Liver (tissue), 8 donors: ENCODE measurements at regions not wholly inside any gene's neighbourhood (a gene's known extent, or its start where the extent isn't known, plus 50 kb on each side); places are given as distances from the start of the nearest gene placed in this dataset.

ENCODE experiments used
- DNase-seq: peaks from one replicate; pipeline ENCODE4 v3.0.0-alpha.2; 2017; ENCODE audit warnings: low spot score
- H3K27ac ChIP-seq, 2 donors: one replicate each; pipeline ENCODE4 v1.7.0; 2013; ENCODE audit warnings: inconsistent platforms in 2 of 2, low read length in 2 of 2, control low read depth in 1 of 2, low read depth in 1 of 2, mild to moderate bottlenecking in 1 of 2
- H3K27me3 ChIP-seq, 4 donors: one replicate each; pipeline versions ENCODE4 v1.6.1 to v1.7.0; 2013; ENCODE audit warnings: low read length in 3 of 4, inconsistent platforms in 1 of 4, mild to moderate bottlenecking in 1 of 4, moderate library complexity in 1 of 4; ENCODE audit not compliant: control insufficient read depth in 4 of 4, insufficient read depth in 4 of 4
- H3K36me3 ChIP-seq, 4 donors: one replicate each; pipeline versions ENCODE4 v1.6.1 to v1.7.0; 2013; ENCODE audit warnings: low read length in 3 of 4, mild to moderate bottlenecking in 3 of 4, low read depth in 1 of 4, moderate library complexity in 1 of 4; ENCODE audit not compliant: control insufficient read depth in 4 of 4, insufficient read depth in 3 of 4
- H3K4me1 ChIP-seq, 4 donors: one replicate each; pipeline versions ENCODE4 v1.6.1 to v1.7.0; 2013; ENCODE audit warnings: low read length in 3 of 4, mild to moderate bottlenecking in 3 of 4, moderate library complexity in 1 of 4; ENCODE audit not compliant: control insufficient read depth in 4 of 4, insufficient read depth in 4 of 4
- H3K4me3 ChIP-seq, 3 donors: one replicate each; pipeline versions ENCODE4 v1.6.1 to v1.7.0; 2013; ENCODE audit warnings: low read length in 3 of 3, control low read depth in 1 of 3, low read depth in 1 of 3, mild to moderate bottlenecking in 1 of 3
- H3K9ac ChIP-seq, 2 donors: one replicate each; pipeline ENCODE4 v1.7.0; 2013; ENCODE audit warnings: low read length in 2 of 2, mild to moderate bottlenecking in 2 of 2, moderate library complexity in 2 of 2, control low read depth in 1 of 2, low read depth in 1 of 2
- H3K9me3 ChIP-seq, 4 donors: one replicate each; pipeline versions ENCODE4 v1.6.1 to v1.7.0; 2013; ENCODE audit warnings: low read length in 3 of 4; ENCODE audit not compliant: control insufficient read depth in 4 of 4
- EGR1 ChIP-seq, 2 donors: IDR thresholded peaks; 2 replicates each; pipeline ENCODE4 v1.6.1; 2016 to 2018; ENCODE audit warnings: antibody characterized with exemption in 2 of 2, low read depth in 2 of 2
- FOXA1 ChIP-seq: IDR thresholded peaks from 2 replicates; pipeline ENCODE4 v1.6.1; 2016; ENCODE audit warnings: antibody characterized with exemption
- FOXA2 ChIP-seq: IDR thresholded peaks from 2 replicates; pipeline ENCODE4 v1.6.1; 2016; ENCODE audit warnings: antibody characterized with exemption
- GABPA ChIP-seq, 2 donors: IDR thresholded peaks in 1 of 2; conservative IDR thresholded peaks in 1 of 2; 2 replicates each; pipeline ENCODE4 v1.6.1; 2016; ENCODE audit warnings: antibody characterized with exemption in 2 of 2, mild to moderate bottlenecking in 1 of 2, moderate library complexity in 1 of 2
- HNF4A ChIP-seq, 2 donors: conservative IDR thresholded peaks; 2 replicates each; pipeline ENCODE4 v1.6.1; 2016; ENCODE audit warnings: antibody characterized with exemption in 2 of 2, mild to moderate bottlenecking in 2 of 2
- HNF4G ChIP-seq: IDR thresholded peaks from 2 replicates; pipeline ENCODE4 v1.6.1; 2016; ENCODE audit warnings: antibody characterized with exemption
- JUND ChIP-seq, 2 donors: IDR thresholded peaks; 2 replicates each; pipeline ENCODE4 v1.6.1; 2016; ENCODE audit warnings: antibody characterized with exemption in 2 of 2
- NR2F2 ChIP-seq: IDR thresholded peaks from 2 replicates; pipeline ENCODE4 v1.6.1; 2016; ENCODE audit warnings: antibody characterized with exemption
- RAD21 ChIP-seq, 2 donors: IDR thresholded peaks; 2 replicates each; pipeline ENCODE4 v1.6.1; 2016; ENCODE audit warnings: antibody characterized with exemption in 2 of 2, mild to moderate bottlenecking in 2 of 2
- RXRA ChIP-seq, 2 donors: IDR thresholded peaks; 2 replicates each; pipeline ENCODE4 v1.6.1; 2017 to 2018; ENCODE audit warnings: antibody characterized with exemption in 2 of 2, mild to moderate bottlenecking in 1 of 2
- SP1 ChIP-seq: IDR thresholded peaks from 2 replicates; pipeline ENCODE4 v1.6.1; 2018; ENCODE audit warnings: antibody characterized with exemption, mild to moderate bottlenecking
- TAF1 ChIP-seq: conservative IDR thresholded peaks from 2 replicates; pipeline ENCODE4 v1.6.1; 2016; ENCODE audit warnings: antibody characterized with exemption, mild to moderate bottlenecking
- YY1 ChIP-seq: IDR thresholded peaks from 2 replicates; pipeline ENCODE4 v1.6.1; 2016; ENCODE audit warnings: antibody characterized with exemption, mild to moderate bottlenecking
- whole genome bisulfite sequencing: extraction: QIAGEN DNeasy Blood & Tissue Kit; methylation state at CpG from one replicate; pipeline ENCODE4 v1.1.7; 2013; 5-methylcytosine and 5-hydroxymethylcytosine counted together
- TF ChIP-seq, protein P1 (sequence below): IDR thresholded peaks from 2 replicates; pipeline ENCODE4 v1.6.1; 2016; ENCODE audit warnings: antibody characterized with exemption
- TF ChIP-seq, protein P2 (sequence below): IDR thresholded peaks from 2 replicates; pipeline ENCODE4 v1.6.1; 2016; ENCODE audit warnings: antibody characterized with exemption, mild to moderate bottlenecking
- TF ChIP-seq, protein P3 (sequence below): fragments of 150-350 bp; IDR thresholded peaks from 2 replicates; pipeline ENCODE4 v1.5.1; 2017; ENCODE audit warnings: improper control_type of control experiment, low read depth, low read length; ENCODE audit not compliant: missing input control
- TF ChIP-seq, protein P4 (sequence below): IDR thresholded peaks from 2 replicates; pipeline ENCODE4 v1.6.1; 2016; ENCODE audit warnings: antibody characterized with exemption
- TF ChIP-seq, protein P5 (sequence below): IDR thresholded peaks from 2 replicates; pipeline ENCODE4 v1.6.1; 2016; ENCODE audit warnings: antibody characterized with exemption
- donor health status: healthy.
- donor health status: healthy.
- donor health status: healthy.
- donor health status: healthy.
- donor health status: healthy.

DNA sequence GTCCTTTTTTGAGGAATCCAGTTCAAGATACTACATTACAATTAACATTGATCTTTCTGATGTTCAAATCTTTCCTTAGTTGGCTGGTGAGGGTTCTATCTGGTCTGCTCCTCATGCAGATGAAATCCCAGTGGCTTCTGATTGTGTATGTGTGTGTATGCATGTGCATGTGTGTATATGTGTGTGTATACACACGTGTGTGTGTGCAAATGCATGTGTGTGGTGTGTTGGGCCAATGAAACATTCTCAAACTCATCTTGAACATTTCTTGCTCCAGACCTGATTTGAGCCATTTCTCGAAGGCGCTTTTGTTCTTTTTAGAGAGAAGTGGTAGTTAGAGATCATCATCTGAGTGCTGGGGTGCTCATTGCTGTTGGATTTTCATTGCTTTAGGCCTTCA lies 113.9 kb downstream of the GLRX3 start:
- TF ChIP-seq, protein P1, sequence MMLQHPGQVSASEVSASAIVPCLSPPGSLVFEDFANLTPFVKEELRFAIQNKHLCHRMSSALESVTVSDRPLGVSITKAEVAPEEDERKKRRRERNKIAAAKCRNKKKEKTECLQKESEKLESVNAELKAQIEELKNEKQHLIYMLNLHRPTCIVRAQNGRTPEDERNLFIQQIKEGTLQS, result no peak
- TF ChIP-seq RXRA (IDR thresholded peaks at IDR 0.05) (no peak), FOXA1 (no peak), TAF1 (no peak), GABPA (IDR thresholded peaks at IDR 0.05 in 1 of 2, conservative IDR thresholded peaks at IDR 0.05 in 1 of 2) (no peak), YY1 (no peak), FOXA2 (no peak)
- H3K9me3 ChIP-seq, result peaks cover 0 to 8% (median 3%) of the 10 kb centered on the region in 4 donors
- no peaks in the 10 kb centered on the region for H3K27me3 ChIP-seq
- no peaks in the 10 kb centered on the region for H3K36me3 ChIP-seq
- 65% methylated on average over 3 of the region's 3 CpGs for WGBS
- H3K27ac ChIP-seq, result no peak overlapping the region
- no peaks in the 10 kb centered on the region for H3K4me1 ChIP-seq
- no peak overlapping the region for H3K4me3 ChIP-seq
- peak; percentile 5 for DNase-seq
- no peak overlapping the region for H3K9ac ChIP-seq

DNA sequence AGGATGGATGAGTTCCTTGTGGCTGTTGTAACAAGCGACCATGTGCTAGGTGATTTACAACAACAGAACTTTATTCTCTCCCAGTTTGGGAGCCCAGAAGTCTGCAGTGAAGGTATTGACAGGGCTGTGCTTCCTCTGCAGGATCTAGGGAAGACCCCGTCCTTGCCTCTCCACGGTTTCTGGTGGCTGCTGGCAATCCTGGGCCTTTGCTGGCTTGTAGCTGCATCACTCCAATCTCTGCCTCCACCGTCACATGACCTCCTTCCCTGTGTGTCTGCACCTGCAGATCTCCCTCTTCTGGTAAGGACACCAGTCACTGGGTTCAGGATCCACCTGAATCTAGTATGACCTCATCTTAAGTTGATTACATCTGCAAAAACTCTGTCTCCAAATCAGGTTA lies 115.6 kb downstream of the GLRX3 start:
- Histone ChIP-seq H3K9me3 (peaks cover 0 to 8% (median 2%) of the 10 kb centered on the region in 4 donors), H3K9ac (no peak overlapping the region), H3K27ac (no peak overlapping the region), H3K4me1 (no peaks in the 10 kb centered on the region), H3K36me3 (no peaks in the 10 kb centered on the region), H3K27me3 (no peaks in the 10 kb centered on the region), H3K4me3 (no peak overlapping the region)
- DNase-seq, result peak; percentile 25
- TF ChIP-seq HNF4A (conservative IDR thresholded peaks at IDR 0.05) (no peak), SP1 (no peak), JUND (IDR thresholded peaks at IDR 0.05) (no peak), HNF4G (no peak), FOXA1 (no peak), FOXA2 (no peak), RXRA (IDR thresholded peaks at IDR 0.05) (no peak), EGR1 (IDR thresholded peaks at IDR 0.05; ENCODE audit: low read depth in 2 of 2) (no peak), TAF1 (no peak), GABPA (IDR thresholded peaks at IDR 0.05 in 1 of 2, conservative IDR thresholded peaks at IDR 0.05 in 1 of 2) (no peak), RAD21 (IDR thresholded peaks at IDR 0.05) (no peak), NR2F2 (no peak), YY1 (no peak)
- TF ChIP-seq, protein P2, sequence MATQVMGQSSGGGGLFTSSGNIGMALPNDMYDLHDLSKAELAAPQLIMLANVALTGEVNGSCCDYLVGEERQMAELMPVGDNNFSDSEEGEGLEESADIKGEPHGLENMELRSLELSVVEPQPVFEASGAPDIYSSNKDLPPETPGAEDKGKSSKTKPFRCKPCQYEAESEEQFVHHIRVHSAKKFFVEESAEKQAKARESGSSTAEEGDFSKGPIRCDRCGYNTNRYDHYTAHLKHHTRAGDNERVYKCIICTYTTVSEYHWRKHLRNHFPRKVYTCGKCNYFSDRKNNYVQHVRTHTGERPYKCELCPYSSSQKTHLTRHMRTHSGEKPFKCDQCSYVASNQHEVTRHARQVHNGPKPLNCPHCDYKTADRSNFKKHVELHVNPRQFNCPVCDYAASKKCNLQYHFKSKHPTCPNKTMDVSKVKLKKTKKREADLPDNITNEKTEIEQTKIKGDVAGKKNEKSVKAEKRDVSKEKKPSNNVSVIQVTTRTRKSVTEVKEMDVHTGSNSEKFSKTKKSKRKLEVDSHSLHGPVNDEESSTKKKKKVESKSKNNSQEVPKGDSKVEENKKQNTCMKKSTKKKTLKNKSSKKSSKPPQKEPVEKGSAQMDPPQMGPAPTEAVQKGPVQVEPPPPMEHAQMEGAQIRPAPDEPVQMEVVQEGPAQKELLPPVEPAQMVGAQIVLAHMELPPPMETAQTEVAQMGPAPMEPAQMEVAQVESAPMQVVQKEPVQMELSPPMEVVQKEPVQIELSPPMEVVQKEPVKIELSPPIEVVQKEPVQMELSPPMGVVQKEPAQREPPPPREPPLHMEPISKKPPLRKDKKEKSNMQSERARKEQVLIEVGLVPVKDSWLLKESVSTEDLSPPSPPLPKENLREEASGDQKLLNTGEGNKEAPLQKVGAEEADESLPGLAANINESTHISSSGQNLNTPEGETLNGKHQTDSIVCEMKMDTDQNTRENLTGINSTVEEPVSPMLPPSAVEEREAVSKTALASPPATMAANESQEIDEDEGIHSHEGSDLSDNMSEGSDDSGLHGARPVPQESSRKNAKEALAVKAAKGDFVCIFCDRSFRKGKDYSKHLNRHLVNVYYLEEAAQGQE, result no peak
- TF ChIP-seq, protein P3, sequence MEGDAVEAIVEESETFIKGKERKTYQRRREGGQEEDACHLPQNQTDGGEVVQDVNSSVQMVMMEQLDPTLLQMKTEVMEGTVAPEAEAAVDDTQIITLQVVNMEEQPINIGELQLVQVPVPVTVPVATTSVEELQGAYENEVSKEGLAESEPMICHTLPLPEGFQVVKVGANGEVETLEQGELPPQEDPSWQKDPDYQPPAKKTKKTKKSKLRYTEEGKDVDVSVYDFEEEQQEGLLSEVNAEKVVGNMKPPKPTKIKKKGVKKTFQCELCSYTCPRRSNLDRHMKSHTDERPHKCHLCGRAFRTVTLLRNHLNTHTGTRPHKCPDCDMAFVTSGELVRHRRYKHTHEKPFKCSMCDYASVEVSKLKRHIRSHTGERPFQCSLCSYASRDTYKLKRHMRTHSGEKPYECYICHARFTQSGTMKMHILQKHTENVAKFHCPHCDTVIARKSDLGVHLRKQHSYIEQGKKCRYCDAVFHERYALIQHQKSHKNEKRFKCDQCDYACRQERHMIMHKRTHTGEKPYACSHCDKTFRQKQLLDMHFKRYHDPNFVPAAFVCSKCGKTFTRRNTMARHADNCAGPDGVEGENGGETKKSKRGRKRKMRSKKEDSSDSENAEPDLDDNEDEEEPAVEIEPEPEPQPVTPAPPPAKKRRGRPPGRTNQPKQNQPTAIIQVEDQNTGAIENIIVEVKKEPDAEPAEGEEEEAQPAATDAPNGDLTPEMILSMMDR, result no peak
- TF ChIP-seq, protein P4, sequence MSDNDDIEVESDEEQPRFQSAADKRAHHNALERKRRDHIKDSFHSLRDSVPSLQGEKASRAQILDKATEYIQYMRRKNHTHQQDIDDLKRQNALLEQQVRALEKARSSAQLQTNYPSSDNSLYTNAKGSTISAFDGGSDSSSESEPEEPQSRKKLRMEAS, result no peak
- TF ChIP-seq, protein P5, sequence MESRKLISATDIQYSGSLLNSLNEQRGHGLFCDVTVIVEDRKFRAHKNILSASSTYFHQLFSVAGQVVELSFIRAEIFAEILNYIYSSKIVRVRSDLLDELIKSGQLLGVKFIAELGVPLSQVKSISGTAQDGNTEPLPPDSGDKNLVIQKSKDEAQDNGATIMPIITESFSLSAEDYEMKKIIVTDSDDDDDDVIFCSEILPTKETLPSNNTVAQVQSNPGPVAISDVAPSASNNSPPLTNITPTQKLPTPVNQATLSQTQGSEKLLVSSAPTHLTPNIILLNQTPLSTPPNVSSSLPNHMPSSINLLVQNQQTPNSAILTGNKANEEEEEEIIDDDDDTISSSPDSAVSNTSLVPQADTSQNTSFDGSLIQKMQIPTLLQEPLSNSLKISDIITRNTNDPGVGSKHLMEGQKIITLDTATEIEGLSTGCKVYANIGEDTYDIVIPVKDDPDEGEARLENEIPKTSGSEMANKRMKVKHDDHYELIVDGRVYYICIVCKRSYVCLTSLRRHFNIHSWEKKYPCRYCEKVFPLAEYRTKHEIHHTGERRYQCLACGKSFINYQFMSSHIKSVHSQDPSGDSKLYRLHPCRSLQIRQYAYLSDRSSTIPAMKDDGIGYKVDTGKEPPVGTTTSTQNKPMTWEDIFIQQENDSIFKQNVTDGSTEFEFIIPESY, result no peak
- TF ChIP-seq, protein P1, result no peak
- WGBS, result 84% methylated on average over 4 of the region's 4 CpGs
